OCI-LY3 (cell line): ENCODE measurements at regions not wholly inside any gene's neighbourhood (a gene's known extent, or its start where the extent isn't known, plus 50 kb on each side); places are given as distances from the start of the nearest gene placed in this dataset.
"Not testable (repeated sequence)": the region's sequence is repeated elsewhere in the genome, so short reads cannot be mapped to it uniquely, and the experiment has no call there.

Source experiments
- H2AFZ ChIP-seq: fragments of 200-600, 300-600 bp; shearing (Covaris generic); 2 replicates; pipeline ENCODE4 v1.6.0; 2014; ENCODE audit warnings: antibody characterized with exemption, low read depth, low read length
- H3K27ac ChIP-seq: fragments of 200-600, 300-600 bp; sonication (generic); 2 replicates; pipeline ENCODE4 v1.5.1; 2014; ENCODE audit warnings: mild to moderate bottlenecking, low read length, moderate library complexity, mixed read lengths
- H3K27me3 ChIP-seq: fragments of 200-600, 300-600 bp; sonication (generic); 2 replicates; pipeline ENCODE4 v1.6.1; 2014; ENCODE audit warnings: low read depth, low read length, mixed read lengths
- H3K36me3 ChIP-seq: fragments of 200-600, 300-600 bp; sonication (generic); replicated peaks from 2 replicates; pipeline ENCODE3; 2014; ENCODE audit warnings: low read depth, low read length, mixed read lengths
- H3K4me1 ChIP-seq: fragments of 300-600, 200-600 bp; sonication (generic); 2 replicates; pipeline ENCODE4 v1.6.1; 2014; ENCODE audit warnings: low read length, mixed read lengths
- H3K4me2 ChIP-seq: fragments of 200-600, 300-600 bp; sonication (generic); 2 replicates; pipeline ENCODE4 v1.6.1; 2014; ENCODE audit warnings: low read length, mixed read lengths
- H3K4me3 ChIP-seq: fragments of 300-600, 200-600 bp; sonication (generic); 2 replicates; pipeline ENCODE4 v1.5.1; 2014; ENCODE audit warnings: antibody characterized with exemption, mild to moderate bottlenecking, low read length, moderate library complexity
- H3K79me2 ChIP-seq: fragments of 300-600, 200-600 bp; shearing (Covaris generic); 2 replicates; pipeline ENCODE4 v1.6.1; 2014; ENCODE audit warnings: mild to moderate bottlenecking, low read length, mixed read lengths
- H3K9ac ChIP-seq: fragments of 300-600, 200-600 bp; shearing (Covaris generic); 2 replicates; pipeline ENCODE4 v1.6.0; 2014; ENCODE audit warnings: mild to moderate bottlenecking, low read length, moderate library complexity
- H3K9me3 ChIP-seq: fragments of 200-600, 300-600 bp; shearing (Covaris generic); 2 replicates; pipeline ENCODE4 v1.6.1; 2014; ENCODE audit warnings: low read length, mixed read lengths; ENCODE audit not compliant: insufficient read depth
- H4K20me1 ChIP-seq: fragments of 200-600, 300-600 bp; sonication (generic); 2 replicates; pipeline ENCODE4 v1.6.1; 2016; ENCODE audit warnings: low read length, mixed read lengths; ENCODE audit not compliant: insufficient read depth
- EZH2phosphoT487 ChIP-seq: fragments of 200-600 bp; shearing (Covaris generic); IDR thresholded peaks from 2 replicates; pipeline ENCODE4 v1.6.1; 2018; ENCODE audit warnings: antibody characterized with exemption, mixed run types, low read depth
- TF ChIP-seq, protein P1 (sequence below): fragments of 200-600, 300-600 bp; sonication (generic); IDR thresholded peaks from 2 replicates; pipeline ENCODE4 v1.5.1; 2014; ENCODE audit warnings: antibody characterized with exemption, low read length, low read depth

DNA sequence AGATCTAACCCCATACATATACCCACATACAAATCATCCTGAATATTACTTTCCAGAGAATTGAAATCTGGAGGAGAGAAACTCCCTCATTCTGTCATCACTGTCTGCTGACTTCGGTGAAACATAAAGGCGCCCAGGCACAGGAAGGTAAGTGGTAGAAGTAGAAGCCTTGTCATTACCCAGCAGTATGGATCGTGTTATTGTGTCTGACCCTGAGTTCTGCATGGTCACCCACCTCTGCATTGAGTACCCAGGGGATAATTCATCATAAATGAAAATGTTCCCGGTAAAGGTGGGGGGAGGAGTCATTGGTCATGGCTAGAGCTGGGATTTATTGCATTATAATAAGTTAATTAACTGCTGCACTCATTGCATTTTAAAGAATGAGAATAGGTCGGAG lies 342.6 kb upstream of the PKN2 start:
- Histone ChIP-seq H3K36me3 (no peaks in the 10 kb centered on the region), H3K9me3 (no peaks in the 10 kb centered on the region), H3K9ac (no peak overlapping the region), H3K4me3 (no peak overlapping the region), H2AFZ (no peak overlapping the region), H3K27ac (no peak overlapping the region), H3K79me2 (no peaks in the 10 kb centered on the region), H3K4me1 (no peaks in the 10 kb centered on the region), H4K20me1 (no peaks in the 10 kb centered on the region), H3K4me2 (no peak overlapping the region), H3K27me3 (no peaks in the 10 kb centered on the region)
- TF ChIP-seq, protein P1, sequence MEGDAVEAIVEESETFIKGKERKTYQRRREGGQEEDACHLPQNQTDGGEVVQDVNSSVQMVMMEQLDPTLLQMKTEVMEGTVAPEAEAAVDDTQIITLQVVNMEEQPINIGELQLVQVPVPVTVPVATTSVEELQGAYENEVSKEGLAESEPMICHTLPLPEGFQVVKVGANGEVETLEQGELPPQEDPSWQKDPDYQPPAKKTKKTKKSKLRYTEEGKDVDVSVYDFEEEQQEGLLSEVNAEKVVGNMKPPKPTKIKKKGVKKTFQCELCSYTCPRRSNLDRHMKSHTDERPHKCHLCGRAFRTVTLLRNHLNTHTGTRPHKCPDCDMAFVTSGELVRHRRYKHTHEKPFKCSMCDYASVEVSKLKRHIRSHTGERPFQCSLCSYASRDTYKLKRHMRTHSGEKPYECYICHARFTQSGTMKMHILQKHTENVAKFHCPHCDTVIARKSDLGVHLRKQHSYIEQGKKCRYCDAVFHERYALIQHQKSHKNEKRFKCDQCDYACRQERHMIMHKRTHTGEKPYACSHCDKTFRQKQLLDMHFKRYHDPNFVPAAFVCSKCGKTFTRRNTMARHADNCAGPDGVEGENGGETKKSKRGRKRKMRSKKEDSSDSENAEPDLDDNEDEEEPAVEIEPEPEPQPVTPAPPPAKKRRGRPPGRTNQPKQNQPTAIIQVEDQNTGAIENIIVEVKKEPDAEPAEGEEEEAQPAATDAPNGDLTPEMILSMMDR = no peak
- no peak for TF ChIP-seq EZH2phosphoT487

DNA sequence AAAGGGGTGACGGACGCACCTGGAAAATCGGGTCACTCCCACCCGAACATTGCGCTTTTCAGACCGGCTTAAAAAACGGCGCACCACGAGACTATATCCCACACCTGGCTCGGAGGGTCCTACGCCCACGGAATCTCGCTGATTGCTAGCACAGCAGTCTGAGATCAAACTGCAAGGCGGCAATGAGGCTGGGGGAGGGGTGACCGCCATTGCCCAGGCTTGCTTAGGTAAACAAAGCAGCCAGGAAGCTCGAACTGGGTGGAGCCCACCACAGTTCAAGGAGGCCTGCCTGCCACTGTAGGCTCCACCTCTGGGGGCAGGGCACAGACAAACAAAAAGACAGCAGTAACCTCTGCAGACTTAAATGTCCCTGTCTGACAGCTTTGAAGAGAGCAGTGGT lies 342.0 kb upstream of the PKN2 start:
- not testable (repeated sequence) for H3K36me3 ChIP-seq, H3K9ac ChIP-seq, H3K79me2 ChIP-seq, H2AFZ ChIP-seq, H4K20me1 ChIP-seq, H3K4me1 ChIP-seq, H3K4me2 ChIP-seq, H3K4me3 ChIP-seq, H3K9me3 ChIP-seq, H3K27me3 ChIP-seq, H3K27ac ChIP-seq

DNA sequence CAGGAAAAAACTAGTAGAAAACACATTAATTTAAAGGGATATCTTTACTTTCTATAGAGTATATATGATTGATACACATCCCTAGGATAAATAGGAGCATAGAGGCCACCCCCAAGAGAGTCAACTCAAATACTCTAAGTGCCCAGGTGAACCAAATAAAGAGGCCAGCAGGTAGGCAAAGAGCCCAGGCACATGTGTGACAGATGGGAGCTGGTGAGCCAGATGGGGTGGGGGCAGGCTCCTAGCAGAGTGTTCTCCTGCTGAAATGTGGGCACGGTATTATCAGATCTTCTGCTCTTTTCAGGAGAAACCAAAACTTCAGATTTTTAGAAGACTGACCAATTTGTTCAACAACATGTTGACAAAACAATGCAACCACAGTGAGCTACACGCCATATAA lies 333.4 kb upstream of the PKN2 start:
- H3K9ac ChIP-seq = no peak overlapping the region
- no peaks in the 10 kb centered on the region for H3K4me1 ChIP-seq
- no peak overlapping the region for H3K4me2 ChIP-seq
- no peaks in the 10 kb centered on the region for H4K20me1 ChIP-seq
- H3K9me3 ChIP-seq = no peaks in the 10 kb centered on the region
- no peak for TF ChIP-seq EZH2phosphoT487
- TF ChIP-seq, protein P1 = no peak
- no peaks in the 10 kb centered on the region for H3K79me2 ChIP-seq
- H3K4me3 ChIP-seq = no peak overlapping the region
- no peaks in the 10 kb centered on the region for H3K27me3 ChIP-seq
- no peak overlapping the region for H2AFZ ChIP-seq
- no peak overlapping the region for H3K27ac ChIP-seq
- no peaks in the 10 kb centered on the region for H3K36me3 ChIP-seq

DNA sequence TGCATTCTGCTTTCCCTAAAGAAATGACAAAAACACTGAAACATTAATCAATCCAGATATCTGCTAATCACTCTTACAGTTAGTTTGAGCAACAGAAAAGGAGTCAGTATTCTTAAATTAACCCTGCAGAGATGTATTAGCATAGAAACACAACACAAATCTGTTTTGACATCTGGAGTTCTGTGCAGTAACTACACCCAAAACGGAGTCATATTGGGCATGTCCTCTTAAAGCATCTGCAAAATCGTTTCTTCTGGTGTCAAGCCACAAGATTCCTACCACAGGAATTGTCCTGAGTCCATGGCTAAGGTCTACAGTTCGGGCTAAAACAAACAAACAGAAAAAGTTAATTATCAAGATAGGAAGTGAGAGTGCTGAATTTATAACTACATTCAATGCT lies 332.1 kb upstream of the PKN2 start:
- no peak overlapping the region for H3K27ac ChIP-seq
- 0 out of 2 replicates have a peak overlapping the region, but pooled peaks have one; percentile 14 for H3K4me2 ChIP-seq
- H2AFZ ChIP-seq = no peak overlapping the region
- TF ChIP-seq, protein P1 = no peak
- no peak for TF ChIP-seq EZH2phosphoT487
- no peaks in the 10 kb centered on the region for H3K36me3 ChIP-seq
- no peaks in the 10 kb centered on the region for H4K20me1 ChIP-seq
- no peak overlapping the region for H3K4me3 ChIP-seq
- H3K9ac ChIP-seq = no peak overlapping the region
- no peaks in the 10 kb centered on the region for H3K79me2 ChIP-seq
- no peaks in the 10 kb centered on the region for H3K27me3 ChIP-seq
- H3K4me1 ChIP-seq = no peaks in the 10 kb centered on the region
- H3K9me3 ChIP-seq = no peaks in the 10 kb centered on the region

DNA sequence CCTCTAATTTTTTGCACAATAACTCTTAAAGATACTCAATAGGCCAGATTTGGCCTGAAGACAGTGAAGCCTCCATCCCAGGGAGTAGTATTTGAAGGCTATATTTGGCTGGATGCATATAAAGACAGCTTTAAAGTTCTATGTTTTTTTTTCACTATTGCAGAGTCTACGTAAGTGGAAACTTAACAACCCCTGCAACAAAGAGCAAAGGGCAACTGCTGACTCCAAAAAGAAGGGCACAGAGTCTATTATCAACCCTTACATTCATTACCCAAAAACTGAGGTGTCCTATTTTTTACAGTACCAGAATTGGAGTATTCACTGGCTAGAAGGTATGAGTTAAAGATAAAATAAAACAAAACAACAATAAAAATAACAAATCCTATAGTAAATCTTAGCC lies 329.8 kb upstream of the PKN2 start:
- TF ChIP-seq, protein P1 = no peak
- TF ChIP-seq EZH2phosphoT487 = no peak
- H2AFZ ChIP-seq = no peak overlapping the region
- H3K27me3 ChIP-seq = no peaks in the 10 kb centered on the region
- H3K4me1 ChIP-seq = no peaks in the 10 kb centered on the region
- H3K79me2 ChIP-seq = no peaks in the 10 kb centered on the region
- no peak overlapping the region for H3K4me3 ChIP-seq
- no peaks in the 10 kb centered on the region for H3K9me3 ChIP-seq
- no peak overlapping the region for H3K27ac ChIP-seq
- H3K36me3 ChIP-seq = no peaks in the 10 kb centered on the region
- no peaks in the 10 kb centered on the region for H4K20me1 ChIP-seq
- H3K9ac ChIP-seq = no peak overlapping the region
- no peak overlapping the region for H3K4me2 ChIP-seq
